Inflammatory macrophage treated with lipopolysaccharide for 1 hour (primary cell): ENCODE measurements at regions not wholly inside any gene's neighbourhood (a gene's known extent, or its start where the extent isn't known, plus 50 kb on each side); places are given as distances from the start of the nearest gene placed in this dataset.
"Not testable (repeated sequence)": the region's sequence is repeated elsewhere in the genome, so short reads cannot be mapped to it uniquely, and the experiment has no call there.

Experiments
- DNase-seq, 2 donors: peaks; one replicate each; pipeline ENCODE4 v3.0.0-alpha.2; 2020 to 2022

DNA sequence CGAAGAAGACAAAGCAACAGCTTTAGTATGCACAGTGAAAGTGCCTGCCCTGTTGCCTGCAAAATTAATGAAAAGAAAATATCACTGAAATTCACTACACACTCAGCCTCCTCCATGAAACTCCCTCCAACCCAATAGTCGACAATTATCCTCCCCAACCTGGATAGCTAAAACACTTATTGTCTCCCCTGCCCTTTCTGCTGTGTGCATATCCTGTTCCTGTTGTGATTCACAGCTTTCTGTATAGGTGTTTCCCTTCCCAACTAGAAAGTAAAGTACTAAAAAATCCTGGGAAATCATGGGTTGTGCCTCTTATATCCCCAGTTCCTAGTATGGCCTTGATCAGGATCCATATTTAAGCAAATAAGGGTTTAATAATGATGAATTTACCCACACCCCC lies 412.1 kb downstream of the LTN1 start:
- DNase-seq: no peak

DNA sequence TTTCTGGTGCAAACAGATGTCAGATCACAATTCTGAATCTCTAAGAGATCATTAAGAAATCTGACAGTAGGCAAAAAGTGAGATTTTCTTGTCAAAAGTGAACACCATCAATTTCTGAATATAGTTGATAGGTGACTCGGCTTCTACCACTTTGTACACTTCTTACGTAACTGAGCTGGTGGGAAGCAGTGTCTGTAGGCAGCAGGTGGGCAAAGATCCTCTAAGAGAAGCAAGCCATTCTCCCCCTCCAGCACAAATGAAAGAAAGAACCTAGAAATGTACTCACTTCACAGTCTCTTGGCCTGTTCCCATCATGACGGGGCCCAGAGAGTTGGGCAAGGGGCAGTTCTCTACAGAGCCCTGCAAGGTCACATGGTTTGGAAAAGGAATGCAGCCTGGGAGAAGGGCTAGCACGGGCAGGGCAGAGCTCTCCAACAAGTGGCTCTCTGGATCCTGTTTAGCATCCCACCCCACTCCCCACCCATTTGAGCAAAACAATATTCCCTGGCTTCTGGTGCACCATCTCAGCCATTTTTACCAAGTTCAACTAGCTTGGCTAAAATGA lies 412.6 kb downstream of the LTN1 start:
- DNase-seq: no peak

DNA sequence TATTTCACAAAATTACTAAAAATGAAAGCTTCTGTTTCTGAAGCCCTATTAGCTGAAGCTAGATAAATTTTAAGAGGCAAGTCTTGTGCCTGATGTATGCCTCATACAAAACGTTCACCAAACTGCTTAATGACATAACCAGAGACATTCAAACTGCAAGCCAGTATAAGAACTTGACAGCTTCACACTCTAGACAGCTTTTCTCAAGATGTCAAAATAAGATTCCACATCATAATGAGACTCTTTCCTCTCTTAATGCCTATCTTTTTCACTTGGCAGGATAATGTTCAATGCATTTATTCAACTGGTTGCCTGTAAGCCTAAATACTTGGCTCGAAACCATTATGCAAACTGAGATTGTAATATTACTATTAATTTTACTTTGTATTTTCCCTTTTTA lies 424.0 kb downstream of the LTN1 start:
- no peak for DNase-seq

DNA sequence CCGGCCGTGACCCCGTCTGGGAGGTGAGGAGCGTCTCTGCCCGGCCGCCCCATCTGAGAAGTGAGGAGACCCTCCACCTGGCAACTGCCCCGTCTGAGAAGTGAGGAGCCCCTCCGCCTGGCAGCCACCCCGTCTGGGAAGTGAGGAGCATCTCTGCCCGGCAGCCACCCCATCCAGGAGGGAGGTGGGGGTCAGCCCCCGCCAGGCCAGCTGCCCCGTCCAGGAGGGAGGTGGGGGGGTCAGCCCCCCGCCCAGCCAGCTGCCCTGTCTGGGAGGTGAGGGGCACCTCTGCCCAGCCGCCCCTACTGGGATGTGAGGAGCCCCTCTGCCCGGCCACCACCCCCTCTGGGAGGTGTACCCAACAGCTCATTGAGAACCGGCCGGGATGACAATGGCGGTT lies 428.7 kb downstream of the LTN1 start:
- not testable (repeated sequence) for DNase-seq

DNA sequence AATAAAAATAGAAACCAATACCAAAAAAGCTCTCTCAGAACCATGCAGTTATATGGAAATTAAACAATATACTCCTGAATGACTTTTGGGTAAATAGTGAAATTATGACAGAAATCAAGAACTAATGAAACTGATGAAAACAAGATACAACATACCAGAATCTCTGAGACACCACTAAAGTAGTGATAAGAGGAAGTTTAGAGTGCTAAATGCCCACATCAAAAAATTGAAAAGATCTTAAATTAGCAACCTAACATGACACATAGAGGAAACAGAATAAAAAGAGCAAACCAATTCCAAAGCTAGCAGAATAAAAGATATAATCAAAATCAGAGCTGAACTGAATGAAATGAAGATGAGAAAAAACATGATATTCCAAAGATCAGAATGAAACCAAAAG lies 430.9 kb downstream of the LTN1 start:
- DNase-seq: no peak

DNA sequence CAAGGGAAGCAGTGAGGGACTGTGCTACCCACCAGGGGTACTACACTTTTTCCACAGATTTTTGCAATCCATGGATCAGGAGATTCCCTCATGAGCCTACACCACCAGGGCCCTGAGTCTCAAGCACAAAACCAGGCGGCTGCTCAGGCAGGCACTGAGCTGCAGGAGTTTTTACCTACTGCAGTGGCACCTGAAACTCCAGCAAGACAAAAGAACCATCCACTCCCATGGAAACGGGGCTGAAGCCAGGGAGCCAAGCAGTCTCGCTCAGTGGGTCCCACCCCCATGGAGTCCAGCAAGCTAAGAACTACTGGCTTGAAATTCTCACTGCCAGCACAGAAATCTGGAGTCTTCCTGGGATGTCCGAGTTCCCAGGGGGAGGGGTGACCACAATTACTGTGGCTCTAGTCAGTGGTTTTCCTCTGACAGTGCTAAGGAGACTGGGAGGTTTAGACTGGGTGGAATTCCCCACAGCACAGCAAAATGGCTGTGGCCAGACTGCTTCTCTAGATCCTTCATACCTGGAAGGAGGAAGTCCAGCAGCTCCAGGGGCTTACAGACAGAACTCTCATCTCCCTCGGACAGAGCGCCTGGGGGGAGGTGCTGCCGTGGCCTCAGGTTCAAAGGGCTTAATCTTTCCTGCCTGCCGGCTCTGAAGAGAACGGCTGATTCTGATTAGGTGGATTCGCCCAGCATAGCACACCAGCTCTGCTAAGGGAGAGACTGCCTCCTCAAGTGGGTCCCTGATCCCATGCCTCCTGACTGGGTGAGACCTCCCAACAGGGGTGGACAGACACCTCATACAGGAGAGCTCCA lies 437.8 kb downstream of the LTN1 start:
- no peak for DNase-seq

DNA sequence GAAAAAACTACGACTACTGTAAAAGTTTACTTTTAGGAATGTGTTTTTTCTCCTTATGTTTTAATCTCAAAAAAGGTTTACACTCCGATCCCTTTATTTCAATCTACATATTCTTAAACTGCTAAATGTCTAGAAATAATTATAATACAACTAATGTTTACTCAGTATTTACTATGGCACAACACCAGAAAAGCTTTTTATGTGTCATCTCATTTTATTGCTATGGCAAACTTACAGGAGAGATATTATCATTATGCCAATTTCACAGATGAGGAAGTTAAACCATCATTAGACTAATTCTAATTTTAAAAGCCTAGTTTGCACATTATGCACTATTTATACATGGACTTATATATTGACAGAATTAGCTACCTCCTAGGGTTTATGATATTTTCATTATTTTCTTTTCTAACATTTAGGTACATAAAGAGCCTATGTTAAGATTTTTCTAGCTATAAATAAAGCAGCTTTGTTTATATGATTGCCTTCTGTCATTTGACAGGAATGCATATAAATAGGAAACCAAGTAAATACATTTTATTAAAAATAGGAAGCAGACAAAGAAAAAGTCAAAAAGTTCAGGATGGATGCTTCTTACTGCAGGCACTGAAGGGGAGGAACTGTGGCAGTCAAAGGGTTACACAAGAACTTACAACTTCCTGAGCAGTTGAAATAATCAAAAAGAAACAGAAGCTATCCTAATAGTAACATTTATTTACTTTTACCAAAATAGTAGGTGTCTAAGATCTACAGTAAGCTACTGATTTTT lies 442.4 kb downstream of the LTN1 start:
- DNase-seq: no peak

DNA sequence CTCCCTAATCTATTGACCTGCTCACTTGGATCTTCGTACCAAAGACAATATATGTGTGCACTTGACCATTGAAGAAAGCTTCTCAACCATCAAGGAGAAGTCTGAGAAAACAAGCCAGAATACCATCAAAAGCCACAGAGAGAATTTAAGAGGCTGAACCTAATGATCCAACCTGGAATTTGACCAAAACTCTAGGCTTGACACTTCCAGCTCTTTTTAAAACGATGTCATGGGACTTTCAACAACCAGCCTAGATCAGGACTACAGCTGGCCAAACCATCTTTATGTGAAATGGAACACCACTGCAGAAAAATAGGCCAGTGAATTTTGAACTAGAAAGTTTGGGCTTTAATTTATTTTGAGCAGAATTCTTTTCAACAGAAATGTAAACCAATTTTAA lies 444.4 kb downstream of the LTN1 start:
- DNase-seq: no peak

DNA sequence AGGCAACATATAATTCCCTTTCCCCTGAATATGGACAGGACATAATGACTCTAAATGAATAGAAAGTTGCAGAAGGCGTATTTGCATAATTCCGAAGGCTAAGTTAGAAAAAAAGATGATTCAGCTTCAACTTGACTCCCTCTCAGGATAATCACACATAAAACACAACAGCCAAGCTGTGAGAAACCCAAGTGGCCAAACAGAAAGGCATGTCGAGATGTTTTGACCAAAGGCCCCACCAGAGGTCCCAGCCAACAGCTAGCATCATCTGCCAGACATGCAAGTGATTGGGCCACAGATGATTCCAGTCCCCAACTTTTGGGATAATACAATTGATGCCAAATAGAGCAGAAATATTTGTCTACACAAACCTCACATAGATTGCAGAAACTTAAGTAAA lies 444.9 kb downstream of the LTN1 start:
- no peak for DNase-seq

DNA sequence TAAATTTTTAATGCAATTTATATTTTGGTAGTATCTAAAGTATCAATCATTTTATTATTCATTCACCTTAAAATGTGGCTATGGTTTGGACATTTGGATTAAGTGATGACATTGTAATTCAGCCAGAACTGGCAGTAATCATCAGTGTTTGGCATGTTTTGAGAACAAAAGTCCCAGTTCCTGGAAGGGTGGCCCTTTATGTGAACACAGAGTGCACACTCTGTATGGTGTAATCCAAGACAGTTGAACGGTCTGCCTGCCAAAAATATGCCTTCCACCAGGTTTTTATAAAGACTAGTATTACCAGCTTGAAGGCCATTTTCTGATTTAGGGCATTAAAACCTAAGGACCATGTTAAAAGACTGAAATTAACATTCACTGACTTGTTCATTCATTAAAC lies 448.7 kb downstream of the LTN1 start:
- no peak for DNase-seq

DNA sequence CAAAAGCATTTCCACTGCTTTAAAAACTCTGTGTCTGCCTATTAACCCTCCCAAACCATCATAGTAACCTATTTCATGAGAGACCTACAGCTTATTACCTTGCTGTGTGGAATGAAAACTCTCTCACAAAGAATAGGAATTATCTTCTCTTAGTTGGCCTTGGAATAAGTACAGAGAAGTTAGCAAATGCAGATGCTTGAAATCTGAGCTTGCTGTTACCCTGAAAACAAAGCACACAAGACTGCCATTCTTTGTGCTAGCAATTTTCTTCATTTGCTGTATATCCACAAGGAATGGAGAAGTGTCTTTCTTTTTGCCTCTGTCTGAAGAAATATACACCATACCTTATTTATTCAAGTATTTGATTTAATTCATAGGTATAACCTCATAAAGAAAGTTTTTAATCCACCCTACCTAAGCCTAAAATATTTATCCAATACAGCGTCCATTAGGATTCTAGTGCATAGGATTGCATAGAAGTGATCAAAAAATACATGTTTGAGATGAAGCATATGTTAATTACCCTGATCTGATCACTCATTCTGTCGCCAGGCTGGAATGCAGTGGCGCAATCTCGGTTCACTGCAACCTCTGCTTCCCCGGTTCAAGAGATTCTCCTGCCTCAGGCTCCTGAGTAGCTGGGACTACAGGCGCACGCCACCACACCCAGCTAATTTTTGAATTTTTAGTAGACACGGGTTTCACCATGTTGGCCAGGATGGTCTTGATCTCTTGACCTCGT lies 451.1 kb downstream of the LTN1 start:
- DNase-seq: no peak

DNA sequence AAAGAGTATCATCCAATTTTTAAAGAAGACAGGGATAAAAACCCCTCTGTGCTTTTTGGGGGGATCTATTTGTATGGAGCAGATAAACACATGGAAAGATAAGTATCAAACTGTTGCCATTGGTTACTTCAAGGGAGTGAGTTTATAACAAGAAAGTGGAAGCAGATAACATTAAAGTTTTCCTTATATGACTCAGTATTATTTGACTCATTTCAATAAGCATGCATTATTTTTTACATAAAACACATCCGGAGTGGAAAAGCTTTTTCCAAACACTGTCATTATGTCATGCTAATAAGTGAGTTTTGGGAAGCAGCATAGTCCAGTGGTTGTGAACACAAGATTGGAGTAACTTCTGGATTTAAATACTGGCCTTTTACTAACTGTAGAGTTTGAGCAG lies 452.2 kb downstream of the LTN1 start:
- no peak for DNase-seq

DNA sequence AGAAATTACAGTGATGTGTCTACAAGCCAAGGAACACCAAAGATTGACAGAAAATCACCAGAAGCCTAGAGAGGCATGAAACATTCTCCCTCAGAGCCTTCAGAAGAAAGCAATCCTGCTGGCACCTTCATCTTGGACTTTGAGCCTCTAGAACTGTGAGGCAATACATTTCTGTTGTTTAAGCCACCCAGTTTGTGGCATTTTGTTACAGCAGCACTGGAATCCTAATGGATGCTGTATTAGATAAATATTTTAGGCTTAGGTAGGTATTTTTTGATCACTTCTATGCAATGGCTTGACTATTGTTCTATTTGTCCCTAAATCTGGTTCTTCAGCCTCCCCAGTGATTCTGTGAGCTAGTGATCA lies 453.1 kb downstream of the LTN1 start:
- no peak for DNase-seq

DNA sequence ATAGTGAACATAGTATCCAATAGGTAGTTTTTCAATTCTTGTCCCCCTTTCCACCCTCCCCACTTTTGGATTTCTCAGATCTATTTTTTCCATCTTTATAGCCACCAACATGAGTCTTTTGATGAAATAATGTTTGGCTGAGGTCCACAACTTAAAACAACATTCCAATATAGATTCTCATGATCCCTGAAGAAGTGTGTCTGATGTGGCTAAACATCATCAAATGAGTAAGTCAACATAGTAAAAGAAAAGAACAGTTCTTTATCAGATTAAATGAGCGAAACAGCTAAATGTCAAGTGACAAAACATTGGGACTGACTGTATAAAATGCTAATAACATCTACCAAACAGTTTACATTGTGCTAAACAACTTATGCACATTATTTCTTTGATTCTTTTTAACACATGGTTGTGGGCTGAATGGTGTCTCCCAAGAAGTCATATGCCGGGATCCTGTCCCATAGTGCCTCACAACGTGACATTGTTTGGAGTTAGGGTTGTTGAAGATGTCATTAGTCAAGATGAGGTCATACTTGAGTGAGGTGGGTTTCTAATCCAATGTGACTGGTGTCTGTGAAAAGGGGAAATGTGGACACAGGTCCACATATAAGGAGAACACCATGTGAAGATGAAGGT lies 453.6 kb downstream of the LTN1 start:
- DNase-seq: no peak

DNA sequence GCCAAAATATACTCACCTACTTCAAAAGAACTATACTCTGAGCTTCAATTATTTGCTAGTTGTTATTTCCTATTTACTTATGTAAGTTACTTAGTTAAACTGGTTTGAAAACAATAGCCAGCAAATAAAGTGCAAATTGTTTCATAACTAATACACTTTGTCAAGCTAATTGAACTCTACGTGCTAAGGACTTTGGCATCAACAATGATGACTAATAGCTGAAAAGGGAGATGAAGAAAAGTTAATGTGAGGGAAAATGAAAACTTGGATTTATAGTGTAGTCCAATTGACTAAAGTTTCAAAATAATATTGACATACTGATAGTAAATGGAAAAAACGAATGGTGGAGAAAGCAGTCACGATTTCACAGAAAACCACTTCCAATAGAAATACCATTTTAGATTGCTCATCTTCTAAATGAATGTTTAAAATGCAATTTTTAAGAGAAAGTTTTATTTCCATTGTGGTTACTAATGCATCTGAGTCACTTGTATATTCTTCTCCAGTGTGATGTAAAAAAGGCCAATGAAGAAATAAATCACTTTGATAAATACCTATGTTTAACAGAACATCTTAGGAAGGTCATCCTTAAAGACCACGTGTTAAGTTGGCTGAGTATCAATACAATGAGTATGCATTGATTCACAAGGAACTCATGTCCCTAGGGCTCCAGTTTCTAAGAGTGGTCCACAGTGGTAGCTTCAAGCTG lies 455.2 kb downstream of the LTN1 start:
- no peak for DNase-seq

DNA sequence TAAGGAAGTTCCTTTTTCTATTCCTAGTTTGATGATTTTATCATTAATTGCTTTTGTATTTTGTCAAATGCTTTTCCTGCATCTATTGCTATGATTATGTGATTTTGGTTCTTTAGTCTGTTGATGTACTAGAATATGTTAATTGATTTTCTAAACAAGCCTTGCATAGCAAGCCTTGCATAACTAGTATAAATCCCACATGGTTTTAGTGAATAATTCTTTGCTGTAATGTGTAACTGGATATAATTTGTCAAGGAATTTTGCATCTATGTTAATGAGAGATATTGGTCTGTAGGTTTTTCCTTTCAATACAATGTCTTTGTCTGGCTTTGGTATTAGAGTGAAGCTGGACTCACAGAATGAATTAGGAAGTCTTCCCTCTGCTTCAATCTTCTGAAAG lies 460.2 kb downstream of the LTN1 start:
- no peak for DNase-seq

DNA sequence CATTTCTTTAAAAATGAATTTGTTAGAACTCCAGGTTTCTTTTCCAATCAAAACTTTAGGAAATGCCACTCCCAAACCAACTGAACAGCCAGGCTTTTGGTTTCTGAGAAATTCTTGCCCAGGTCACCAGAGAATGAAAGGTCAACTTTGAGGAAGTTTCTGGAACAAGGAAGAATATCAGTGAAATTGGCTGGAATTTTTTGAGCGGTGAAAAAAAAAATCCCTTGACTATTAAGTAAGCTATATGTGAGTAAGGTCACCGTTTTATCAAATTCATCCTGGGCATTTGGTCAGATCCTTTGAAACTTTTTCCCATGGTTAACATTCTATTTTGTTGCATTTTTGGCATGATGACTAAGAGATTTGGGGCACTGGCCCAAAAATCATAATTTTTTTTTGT lies 469.3 kb downstream of the LTN1 start:
- peak in 1 of 2 donors; percentile 1 for DNase-seq

DNA sequence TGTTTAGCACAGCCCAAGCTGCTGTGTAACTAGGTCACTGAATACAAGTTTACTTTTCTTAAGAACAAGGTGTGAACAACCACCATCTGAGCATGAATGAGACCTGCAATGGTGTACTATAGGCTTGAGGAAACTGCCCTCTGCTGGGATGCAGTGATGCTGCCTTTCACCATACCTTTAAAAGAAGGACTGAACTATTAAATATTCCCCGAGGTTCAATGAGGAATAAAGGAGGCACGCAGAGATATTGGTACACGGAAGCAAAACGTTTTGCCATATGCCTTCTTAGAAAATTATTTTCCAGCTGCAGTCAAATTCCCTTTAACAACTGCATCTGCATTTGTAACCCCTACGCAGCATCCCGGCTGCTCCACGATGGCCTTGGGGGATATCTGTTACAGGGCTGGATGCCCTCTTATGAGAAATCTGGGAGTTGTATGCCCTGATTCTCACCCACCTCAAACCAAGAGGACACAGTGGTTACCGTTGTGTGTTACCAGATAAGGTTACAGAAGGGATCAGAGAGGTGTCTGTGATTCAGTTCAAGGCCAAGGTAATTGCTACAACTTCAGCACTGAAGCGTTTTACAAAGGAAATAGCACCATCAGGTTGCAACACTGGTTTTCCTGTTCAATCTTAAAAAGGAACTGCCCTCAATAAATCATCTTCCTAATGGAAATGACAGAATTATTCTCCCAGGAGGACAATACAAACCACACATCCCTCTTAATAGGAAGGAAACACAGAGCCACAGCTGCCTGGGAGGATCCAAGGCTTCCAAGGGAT lies 470.5 kb downstream of the LTN1 start:
- no peak for DNase-seq

DNA sequence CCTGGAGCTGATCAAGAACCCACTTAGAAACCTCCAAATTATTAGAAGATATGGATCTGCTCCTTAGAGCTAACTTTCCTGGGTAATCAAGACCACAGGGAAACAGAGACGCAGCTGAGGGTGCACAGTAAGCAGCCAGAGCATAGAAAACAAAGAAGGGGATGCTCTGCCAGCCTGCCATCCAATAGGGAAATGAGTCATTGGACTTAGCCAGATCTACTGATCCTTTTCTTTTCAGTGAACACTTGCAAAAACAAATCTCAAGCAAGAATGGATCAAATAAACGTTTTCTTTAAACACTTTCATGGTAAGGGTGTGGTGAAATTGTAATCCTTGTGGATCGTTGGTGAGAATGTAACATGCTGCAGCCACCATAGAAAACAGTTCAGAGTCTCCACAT lies 474.0 kb downstream of the LTN1 start:
- no peak for DNase-seq

DNA sequence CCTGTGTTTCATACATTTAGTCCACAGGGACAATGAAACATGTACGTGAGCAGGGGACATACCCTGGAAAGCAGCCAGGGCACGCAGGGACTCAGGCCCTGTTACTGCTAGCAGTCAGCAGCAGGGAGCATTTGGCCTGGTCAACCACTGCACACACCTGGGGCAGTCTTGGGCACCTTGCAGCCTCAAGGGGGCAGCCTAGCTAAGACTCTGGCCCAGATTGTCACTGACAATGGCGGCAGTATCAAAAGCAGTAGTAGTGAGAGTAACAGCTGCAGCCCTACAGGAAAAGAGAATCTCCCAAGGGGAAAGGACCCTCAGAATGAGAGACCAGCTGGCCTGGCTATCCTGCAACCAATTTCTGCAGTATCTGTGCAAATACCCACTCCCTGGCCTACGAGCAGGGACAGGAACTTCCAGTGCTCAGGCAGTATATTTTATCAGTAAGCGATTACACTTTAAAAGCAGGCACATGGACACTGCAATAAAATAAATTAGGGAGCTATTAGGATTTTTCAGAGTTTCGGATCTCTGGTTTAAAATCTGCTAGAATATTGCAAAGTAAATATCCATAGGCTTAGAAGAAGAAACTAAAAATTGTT lies 475.6 kb downstream of the LTN1 start:
- peak; percentile 10 to 54 for DNase-seq

DNA sequence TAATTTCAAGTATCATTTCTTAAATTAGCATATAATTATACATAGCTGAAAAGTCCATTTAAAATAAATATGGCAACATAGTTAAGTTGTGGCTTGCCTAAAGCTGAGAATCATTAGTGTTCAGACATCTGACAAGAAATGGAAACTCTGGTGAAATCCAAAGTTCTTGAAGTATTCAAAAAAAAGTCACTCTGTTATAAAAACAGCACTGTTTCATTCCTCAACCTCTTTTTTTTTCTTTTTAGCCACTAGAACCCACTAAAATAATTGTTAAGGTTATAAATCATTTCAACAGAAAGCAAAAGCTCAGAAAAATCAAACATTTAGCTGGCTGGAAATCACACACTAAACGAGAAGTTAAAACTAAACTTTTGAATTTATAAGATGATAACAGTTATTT lies 476.7 kb downstream of the LTN1 start:
- DNase-seq: no peak
